Right lobe of liver (tissue), 6 donors: ENCODE measurements at regions not wholly inside any gene's neighbourhood (a gene's known extent, or its start where the extent isn't known, plus 50 kb on each side); places are given as distances from the start of the nearest gene placed in this dataset.

Experiments
- ATAC-seq, 4 donors: fragments of 200-7000 bp; cut with Tn5 transposase; one replicate each; pipeline ENCODE4 v1.9.1; 2020; ENCODE audit warnings: mild to moderate bottlenecking in 4 of 4, moderate library complexity in 4 of 4
- DNase-seq, 3 donors: peaks; one replicate each; pipeline ENCODE4 v3.0.0-alpha.2; 2020
- H3K27ac ChIP-seq, 3 donors: fragments of 200-600 bp; one replicate each; pipeline ENCODE4 v1.8.0; 2022
- H3K27me3 ChIP-seq, 2 donors: fragments of 200-600 bp; one replicate each; pipeline ENCODE4 v1.8.0; 2022
- H3K36me3 ChIP-seq, 4 donors: fragments of 200-600 bp; sonication (generic) in 1 of 4; one replicate each; pipeline versions ENCODE4 v1.5.1 to v1.8.0; 2017 to 2022; ENCODE audit warnings: control low read depth in 1 of 4
- H3K4me1 ChIP-seq, 4 donors: fragments of 200-600 bp; sonication (generic) in 1 of 4; one replicate each; pipeline versions ENCODE4 v1.5.1 to v1.8.0; 2017 to 2022; ENCODE audit warnings: control low read depth in 1 of 4
- H3K4me3 ChIP-seq, 3 donors: fragments of 200-600 bp; one replicate each; pipeline ENCODE4 v1.8.0; 2022
- H3K9me3 ChIP-seq, 4 donors: fragments of 200-600 bp; sonication (generic) in 1 of 4; one replicate each; pipeline versions ENCODE4 v1.5.1 to v1.8.0; 2017 to 2022; ENCODE audit warnings: control low read depth in 1 of 4
- CTCF ChIP-seq, 4 donors: fragments of 200-600 bp in 3 of 4; fragments of 450-650 bp in 1 of 4; IDR thresholded peaks; one replicate each; pipeline versions ENCODE4 v1.5.1 to v1.8.0; 2016 to 2022; ENCODE audit warnings: antibody characterized with exemption in 4 of 4, mild to moderate bottlenecking in 2 of 4
- POLR2A ChIP-seq: fragments of 450-650 bp; IDR thresholded peaks from one replicate; pipeline ENCODE4 v1.6.1; 2017; ENCODE audit warnings: antibody characterized with exemption, mild to moderate bottlenecking
- WGBS: methylation state at CpG from one replicate; pipeline ENCODE4 v1.1.6; 2018; ENCODE audit warnings: low coverage, low lambda C conversion rate; ENCODE audit not compliant: insufficient coverage; ENCODE audit errors: missing lambda C conversion rate; 5-methylcytosine and 5-hydroxymethylcytosine counted together
- intact Hi-C, 2 donors: fragments of 100-400 bp; cut with DNase I; formaldehyde crosslinking; loops; one replicate each; pipeline versions ENCODE4 v1.11.2 to v1.14.1; 2022
- donor health status: DM: no; HTN: yes; CAD: no.
- donor health status: DM: no; HTN: no; CAD: no.
- donor health status: DM: no; HTN: no; CAD: no.
- donor health status: DM: no; HTN: yes; CAD: no.
- donor health status: DM: no; HTN: yes; CAD: no.

GRCh38 chr2:9097239-9097638 lies 93.8 kb upstream of the MBOAT2 start:
- DNase-seq, result no peak
- TF ChIP-seq CTCF (IDR thresholded peaks at IDR 0.05), result no peak
- TF ChIP-seq POLR2A, result no peak
- no peaks in the 10 kb centered on the region for H3K27me3 ChIP-seq
- H3K4me1 ChIP-seq, result no peaks in the 10 kb centered on the region
- no peaks in the 10 kb centered on the region for H3K36me3 ChIP-seq
- WGBS, result no CpG with 5 or more reads among the region's 8 CpGs
- H3K27ac ChIP-seq, result no peak overlapping the region
- H3K9me3 ChIP-seq, result no peaks in the 10 kb centered on the region
- intact Hi-C loops, result no loop called here
- H3K4me3 ChIP-seq, result no peak overlapping the region
- no peak for ATAC-seq

GRCh38 chr2:9096761-9097160 lies 93.3 kb upstream of the MBOAT2 start:
- Histone ChIP-seq H3K36me3 (no peaks in the 10 kb centered on the region), H3K27me3 (no peaks in the 10 kb centered on the region), H3K9me3 (no peaks in the 10 kb centered on the region), H3K27ac (no peak overlapping the region), H3K4me3 (no peak overlapping the region), H3K4me1 (no peaks in the 10 kb centered on the region)
- DNase-seq, result no peak
- TF ChIP-seq POLR2A, result no peak
- no peak for TF ChIP-seq CTCF (IDR thresholded peaks at IDR 0.05)
- intact Hi-C loops, result no loop called here
- WGBS, result no CpG with 5 or more reads among the region's 13 CpGs
- no peak for ATAC-seq

- Histone ChIP-seq H3K36me3 (no peaks in the 10 kb centered on the region), H3K27me3 (no peaks in the 10 kb centered on the region), H3K9me3 (no peaks in the 10 kb centered on the region), H3K4me3 (no peak overlapping the region), H3K4me1 (no peaks in the 10 kb centered on the region), H3K27ac (no peak overlapping the region)
- intact Hi-C loops, result no loop called here
- DNase-seq (peak in 2 of 3 donors; percentile 47 to 60), ATAC-seq (peak; percentile 66 to 76 (median 72))
- TF ChIP-seq CTCF (IDR thresholded peaks at IDR 0.05), result peak in 1 of 4 donors; percentile 9
- no peak for TF ChIP-seq POLR2A
- WGBS, result 14% methylated on average over 5 of the region's 21 CpGs
Observed at GRCh38 chr2:9095690-9096089, 92.2 kb upstream of the MBOAT2 start.

GRCh38 chr2:9095226-9095625 lies 91.7 kb upstream of the MBOAT2 start:
- no peak for TF ChIP-seq POLR2A
- TF ChIP-seq CTCF (IDR thresholded peaks at IDR 0.05), result no peak
- 54% methylated on average over 14 of the region's 14 CpGs for WGBS
- H3K36me3 ChIP-seq, result no peaks in the 10 kb centered on the region
- H3K27me3 ChIP-seq, result no peaks in the 10 kb centered on the region
- no peak overlapping the region for H3K4me3 ChIP-seq
- H3K27ac ChIP-seq, result no peak overlapping the region
- DNase-seq, result no peak
- H3K4me1 ChIP-seq, result no peaks in the 10 kb centered on the region
- no peaks in the 10 kb centered on the region for H3K9me3 ChIP-seq
- ATAC-seq, result peak in 2 of 4 donors; percentile 21 to 33
- intact Hi-C loops, result no loop called here

- Histone ChIP-seq H3K27ac (no peak overlapping the region), H3K4me1 (no peaks in the 10 kb centered on the region), H3K9me3 (no peaks in the 10 kb centered on the region), H3K36me3 (no peaks in the 10 kb centered on the region), H3K27me3 (no peaks in the 10 kb centered on the region), H3K4me3 (no peak overlapping the region)
- ATAC-seq (no peak), DNase-seq (no peak)
- WGBS, result 59% methylated on average over 6 of the region's 14 CpGs
- TF ChIP-seq POLR2A, result no peak
- no peak for TF ChIP-seq CTCF (IDR thresholded peaks at IDR 0.05)
- intact Hi-C loops, result no loop called here
Observed at GRCh38 chr2:9094117-9094516, 90.6 kb upstream of the MBOAT2 start.
